Ishikawa (cell line): ENCODE measurements at regions not wholly inside any gene's neighbourhood (a gene's known extent, or its start where the extent isn't known, plus 50 kb on each side); places are given as distances from the start of the nearest gene placed in this dataset.

Experiments used
- CEBPB ChIP-seq: IDR thresholded peaks from 2 replicates; pipeline ENCODE4 v1.6.1; 2012
- CREB1 ChIP-seq: IDR thresholded peaks from 2 replicates; pipeline ENCODE4 v1.6.1; 2012; ENCODE audit warnings: low read depth
- EGR1 ChIP-seq: IDR thresholded peaks from 2 replicates; pipeline ENCODE4 v1.6.1; 2012
- EP300 ChIP-seq: IDR thresholded peaks from 2 replicates; pipeline ENCODE4 v1.6.1; 2012; ENCODE audit warnings: borderline replicate concordance
- FOXM1 ChIP-seq: IDR thresholded peaks from 2 replicates; pipeline ENCODE4 v1.6.1; 2012; ENCODE audit warnings: low read depth, borderline replicate concordance
- NFIC ChIP-seq: IDR thresholded peaks from 2 replicates; pipeline ENCODE4 v1.6.1; 2012
- RAD21 ChIP-seq: IDR thresholded peaks from 2 replicates; pipeline ENCODE4 v1.6.1; 2012; ENCODE audit warnings: low read depth
- REST ChIP-seq: IDR thresholded peaks from 2 replicates; pipeline ENCODE4 v1.6.1; 2012; ENCODE audit warnings: low read depth, mild to moderate bottlenecking
- TAF1 ChIP-seq: IDR thresholded peaks from 2 replicates; pipeline ENCODE4 v1.6.1; 2012; ENCODE audit warnings: low read depth, mild to moderate bottlenecking
- TCF12 ChIP-seq: IDR thresholded peaks from 2 replicates; pipeline ENCODE4 v1.6.1; 2012; ENCODE audit warnings: low read depth
- TEAD4 ChIP-seq: IDR thresholded peaks from 2 replicates; pipeline ENCODE4 v1.6.1; 2012
- USF1 ChIP-seq: IDR thresholded peaks from 2 replicates; pipeline ENCODE4 v1.6.1; 2012
- YY1 ChIP-seq: IDR thresholded peaks from 2 replicates; pipeline ENCODE4 v1.6.1; 2012; ENCODE audit warnings: low read depth
- ZBTB7A ChIP-seq: IDR thresholded peaks from 2 replicates; pipeline ENCODE4 v1.6.1; 2012; ENCODE audit warnings: low read depth
- TF ChIP-seq, protein P1 (sequence below): IDR thresholded peaks from 2 replicates; pipeline ENCODE4 v1.6.1; 2012

DNA sequence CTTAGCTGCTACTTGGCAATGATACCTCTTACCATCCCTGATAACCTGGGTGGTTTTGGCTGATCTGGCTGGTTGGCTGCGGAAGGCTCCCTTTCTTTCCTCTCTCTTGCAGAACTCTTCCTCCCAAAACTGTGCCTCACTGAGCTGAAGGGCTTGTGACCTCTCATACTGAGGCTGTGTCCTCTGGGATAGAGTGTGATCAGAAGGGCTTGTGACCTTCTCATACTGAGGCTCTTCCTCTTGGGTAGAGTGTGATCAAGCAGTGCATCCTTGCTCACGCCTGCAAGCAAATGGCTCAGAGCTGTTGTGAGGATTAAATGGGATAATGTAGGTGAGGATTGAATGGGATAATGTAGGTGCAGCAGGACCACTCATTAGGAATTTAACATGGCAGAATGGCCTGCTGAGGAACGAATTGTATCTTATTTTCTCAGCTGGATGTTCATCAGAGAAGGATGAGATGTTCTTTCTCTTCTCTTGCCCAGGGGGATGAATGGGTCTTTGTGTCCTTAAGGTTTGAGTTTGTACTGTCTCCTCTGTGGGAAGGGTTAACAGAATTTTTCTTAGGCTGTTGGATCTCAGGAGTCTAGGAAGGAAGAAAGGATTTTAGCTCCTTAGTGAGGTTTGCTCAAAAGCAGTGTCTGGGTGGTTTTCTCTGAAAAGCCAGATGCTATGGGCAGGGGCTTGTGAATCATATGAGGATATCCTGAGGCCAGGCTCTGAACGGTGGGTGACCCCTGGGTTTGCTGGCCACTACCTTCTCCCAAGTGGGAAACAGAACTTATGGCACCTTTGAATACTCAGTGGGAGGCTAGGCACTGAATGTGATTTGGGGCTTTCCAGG lies 130.0 kb upstream of the HS3ST2 start:
- no peak for TF ChIP-seq RAD21
- no peak for TF ChIP-seq EP300
- TF ChIP-seq TCF12, result no peak

DNA sequence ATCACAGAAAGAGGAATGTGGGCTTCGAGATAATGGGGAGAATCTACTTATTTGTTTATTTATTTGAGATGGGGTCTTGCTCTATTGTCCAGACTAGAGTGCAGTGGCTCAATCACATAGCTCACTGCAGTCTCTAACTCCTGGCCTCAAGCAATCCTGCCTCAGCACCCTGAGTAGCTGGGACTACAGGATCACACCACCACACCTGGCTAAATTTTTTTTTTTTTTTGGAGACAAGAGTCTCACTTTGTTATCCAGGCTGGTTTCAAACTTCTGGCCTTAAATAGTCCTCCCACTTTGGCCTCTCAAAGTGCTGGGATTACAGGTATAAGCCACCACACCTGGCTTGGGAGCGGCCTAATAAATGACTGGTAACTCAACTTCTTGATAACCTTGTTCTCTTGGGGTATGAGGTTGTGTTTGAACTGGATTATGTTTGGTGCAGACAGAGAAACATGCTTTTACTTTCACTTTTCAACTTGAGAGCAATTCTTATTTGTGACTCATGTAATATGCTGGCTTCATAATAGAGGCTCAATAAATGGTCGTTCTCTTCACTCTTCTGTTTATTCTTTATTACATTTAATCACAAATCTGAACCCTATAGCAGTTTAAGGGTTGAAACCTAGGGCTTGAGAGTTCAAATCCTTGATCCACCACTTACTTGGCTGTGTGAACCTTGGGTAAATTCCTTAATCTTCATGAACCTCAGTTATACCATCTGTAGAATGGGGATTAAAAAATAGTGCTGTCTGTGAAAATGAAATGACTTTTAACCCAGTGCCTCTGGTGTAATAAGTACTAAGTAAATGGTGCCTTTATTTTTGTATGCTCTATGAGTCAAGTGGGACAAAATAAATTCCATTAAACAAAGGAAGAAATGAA lies 129.1 kb upstream of the HS3ST2 start:
- TF ChIP-seq RAD21, result no peak
- TF ChIP-seq CREB1, result no peak
- no peak for TF ChIP-seq EGR1
- TF ChIP-seq NFIC, result no peak
- TF ChIP-seq CEBPB, result no peak
- no peak for TF ChIP-seq TAF1
- TF ChIP-seq REST, result no peak
- TF ChIP-seq FOXM1, result no peak
- TF ChIP-seq TCF12, result no peak
- no peak for TF ChIP-seq TEAD4
- TF ChIP-seq, protein P1, sequence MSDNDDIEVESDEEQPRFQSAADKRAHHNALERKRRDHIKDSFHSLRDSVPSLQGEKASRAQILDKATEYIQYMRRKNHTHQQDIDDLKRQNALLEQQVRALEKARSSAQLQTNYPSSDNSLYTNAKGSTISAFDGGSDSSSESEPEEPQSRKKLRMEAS, result no peak
- no peak for TF ChIP-seq EP300
- TF ChIP-seq ZBTB7A, result no peak
- no peak for TF ChIP-seq USF1
- TF ChIP-seq YY1, result no peak

- TF ChIP-seq, protein P1, result no peak
- TF ChIP-seq CREB1 (no peak), USF1 (no peak), NFIC (no peak), YY1 (no peak), TAF1 (no peak), EGR1 (no peak), ZBTB7A (no peak), FOXM1 (no peak), REST (no peak), RAD21 (no peak), EP300 (no peak), CEBPB (no peak), TEAD4 (no peak), TCF12 (no peak)
These were observed 128.5 kb upstream of the HS3ST2 start for GRCh38 chr16:22685459-22685830.

DNA sequence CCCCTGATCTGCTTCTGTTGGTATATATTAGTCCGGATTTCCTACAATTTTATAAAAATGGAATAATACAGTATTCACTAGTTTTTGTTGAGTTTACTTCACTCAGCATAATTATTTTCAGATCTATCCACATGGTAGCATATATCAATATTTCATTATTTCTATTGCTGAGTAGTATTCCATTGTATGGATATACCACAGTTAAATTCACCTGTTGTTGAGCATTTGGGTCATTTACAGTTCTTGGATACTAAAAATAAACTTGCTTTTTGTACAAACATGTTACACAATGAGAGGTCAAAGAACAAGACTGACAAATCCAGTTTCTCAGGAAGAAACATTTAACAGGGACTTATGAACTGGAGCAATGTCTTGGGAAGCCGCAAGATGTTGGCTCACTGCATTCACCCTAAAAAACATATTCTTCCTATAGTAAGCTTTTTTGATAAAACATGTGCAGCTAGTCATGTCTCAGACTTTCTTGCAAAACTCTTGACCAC lies 126.9 kb upstream of the HS3ST2 start:
- TF ChIP-seq, protein P1, result no peak
- TF ChIP-seq ZBTB7A (no peak), EP300 (no peak), TEAD4 (no peak), USF1 (no peak), NFIC (no peak), EGR1 (no peak), FOXM1 (no peak), YY1 (no peak), CREB1 (no peak), RAD21 (no peak), CEBPB (no peak)
